Right ventricle myocardium inferior (tissue), 1 donor: ENCODE measurements at regions not wholly inside any gene's neighbourhood (a gene's known extent, or its start where the extent isn't known, plus 50 kb on each side); places are given as distances from the start of the nearest gene placed in this dataset.

Experiments
- ATAC-seq: fragments of 200-7000 bp; cut with Tn5 transposase; one replicate; pipeline ENCODE4 v1.9.1; 2020; ENCODE audit warnings: mild to moderate bottlenecking, moderate library complexity
- DNase-seq: peaks from one replicate; pipeline ENCODE4 v3.0.0; 2021; ENCODE audit errors: missing footprints
- intact Hi-C: fragments of 100-400 bp; cut with DNase I; formaldehyde crosslinking; loops from one replicate; pipeline ENCODE4 v1.11.0; 2022
- donor health status: DM: no; HTN: yes; CAD: no; lungs with severe emphysema.

DNA sequence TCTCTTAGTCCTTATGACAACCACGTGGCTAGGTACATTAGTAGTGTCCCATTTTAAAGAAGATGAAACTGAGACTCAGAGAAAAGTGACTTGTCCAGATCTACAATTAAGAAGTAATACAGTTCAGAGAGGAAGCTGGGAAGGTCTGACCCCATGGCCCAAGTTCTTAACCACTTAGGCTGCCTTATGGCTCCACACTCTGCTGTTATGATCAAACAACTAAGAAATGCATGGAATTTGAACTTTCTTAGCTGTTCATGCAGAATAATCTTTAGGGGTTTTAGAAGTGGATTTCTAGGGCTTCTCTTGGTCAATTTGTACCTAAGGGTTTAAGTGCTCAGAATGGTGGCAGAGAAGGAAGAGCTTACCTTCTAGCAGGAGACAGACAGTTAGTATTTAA lies 128.0 kb upstream of the MSX2 start:
- no peak for DNase-seq
- intact Hi-C loops: no loop called here
- no peak for ATAC-seq

DNA sequence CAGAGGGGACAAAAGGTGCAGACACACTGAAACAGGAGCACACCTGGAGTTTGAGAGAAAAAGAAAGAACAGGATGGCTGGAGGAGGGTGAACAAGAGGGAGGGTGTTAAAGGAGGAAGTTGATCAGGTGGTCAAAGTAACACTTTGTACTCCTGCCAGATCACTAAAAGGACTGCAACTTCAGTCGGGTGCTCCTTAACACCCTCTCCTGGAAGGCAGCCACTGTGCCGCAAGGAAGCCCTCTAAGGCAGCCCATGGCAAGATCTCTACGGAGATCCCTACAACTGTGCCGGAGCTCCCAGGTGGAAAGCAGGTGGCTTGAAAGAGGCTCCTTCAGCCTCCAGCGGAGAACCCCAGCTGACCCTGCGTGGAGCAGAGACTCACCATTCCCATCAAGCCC lies 124.4 kb upstream of the MSX2 start:
- intact Hi-C loops: no loop called here
- no peak for ATAC-seq
- no peak for DNase-seq

DNA sequence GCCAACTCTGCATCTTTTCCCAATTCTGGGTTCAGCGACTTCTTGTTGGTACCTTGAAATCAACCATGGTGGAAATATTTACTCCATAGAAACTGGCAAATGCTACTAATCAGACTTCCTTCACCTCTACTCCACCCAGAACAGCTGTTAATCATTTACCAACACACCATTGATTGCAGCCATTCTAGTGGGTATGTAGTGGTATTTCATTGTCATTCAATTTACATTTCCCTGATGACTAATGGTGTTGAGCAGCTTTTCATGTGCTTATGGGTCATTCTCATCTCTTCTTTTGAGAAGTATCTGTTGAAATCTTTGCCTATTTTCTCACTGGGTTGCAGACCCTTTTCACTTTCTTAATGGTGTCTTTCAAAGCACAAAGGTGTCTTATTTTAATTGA lies 122.4 kb upstream of the MSX2 start:
- intact Hi-C loops: no loop called here
- ATAC-seq: no peak

GRCh38 chr5:174606153-174606552 lies 118.2 kb upstream of the MSX2 start:
- no peak for ATAC-seq
- no peak for DNase-seq
- intact Hi-C loops: no loop called here

More for the DNA sequence above, 122.4 kb upstream of the MSX2 start:
- no peak for DNase-seq

DNA sequence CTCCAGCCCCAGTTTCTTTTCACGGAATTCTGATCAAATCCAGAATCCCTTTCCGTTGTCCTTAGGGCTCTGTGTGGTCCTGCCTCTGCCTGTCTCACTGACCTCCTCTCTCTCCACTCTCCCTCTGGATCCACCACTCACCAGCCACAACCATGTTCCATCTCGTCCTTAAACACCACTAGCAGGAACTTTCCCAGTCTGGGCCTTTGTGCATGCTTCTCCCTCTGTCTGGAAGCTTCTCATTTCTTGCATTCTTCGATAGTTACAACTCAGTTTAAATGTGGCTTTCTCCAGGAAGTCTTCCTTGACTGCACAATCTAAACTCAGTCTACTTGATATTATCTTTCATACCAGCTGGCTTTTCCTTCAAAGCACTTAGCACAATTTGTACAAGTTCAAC lies 117.7 kb upstream of the MSX2 start:
- no peak for ATAC-seq
- DNase-seq: no peak
- intact Hi-C loops: no loop called here

DNA sequence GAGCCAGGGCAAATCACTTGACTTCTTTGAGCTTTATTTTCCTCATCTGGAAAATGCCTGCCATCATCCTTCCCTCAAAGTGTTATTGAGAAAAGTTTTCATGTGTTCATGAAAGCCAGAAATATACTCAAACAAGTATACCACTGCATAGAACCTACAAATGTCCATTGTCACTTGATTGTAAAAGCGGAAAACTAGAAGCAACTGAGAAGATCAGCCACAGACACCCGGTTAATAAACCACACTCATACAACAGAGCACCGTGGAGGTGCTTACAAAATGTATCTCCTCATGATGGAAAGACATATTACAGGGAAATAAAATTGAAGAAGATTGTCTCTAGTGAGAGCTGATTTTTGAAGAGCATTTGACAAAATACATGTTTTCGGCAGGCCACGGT lies 117.2 kb upstream of the MSX2 start:
- DNase-seq (no peak), ATAC-seq (no peak)
- intact Hi-C loops: no loop called here

DNA sequence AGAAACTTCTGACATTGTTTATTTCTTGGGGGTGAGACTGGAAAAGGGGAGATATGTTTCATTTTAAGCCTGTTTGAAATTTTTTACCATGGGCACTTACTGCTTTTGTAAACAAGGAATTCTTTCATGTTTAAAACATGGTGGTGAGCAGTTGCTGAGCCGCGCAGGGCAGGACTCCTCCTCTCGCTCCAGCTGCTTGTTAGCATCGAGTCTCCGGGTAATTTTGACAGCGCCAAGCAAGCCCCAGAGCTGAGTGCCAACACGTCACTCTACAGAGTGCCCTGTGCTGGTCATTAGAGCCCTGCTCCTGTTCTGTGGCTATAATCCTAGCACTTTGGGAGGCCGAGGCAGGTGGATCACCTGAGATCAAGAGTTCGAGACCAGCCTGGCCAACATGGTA lies 116.5 kb upstream of the MSX2 start:
- no peak for DNase-seq
- ATAC-seq: no peak
- intact Hi-C loops: no loop called here

DNA sequence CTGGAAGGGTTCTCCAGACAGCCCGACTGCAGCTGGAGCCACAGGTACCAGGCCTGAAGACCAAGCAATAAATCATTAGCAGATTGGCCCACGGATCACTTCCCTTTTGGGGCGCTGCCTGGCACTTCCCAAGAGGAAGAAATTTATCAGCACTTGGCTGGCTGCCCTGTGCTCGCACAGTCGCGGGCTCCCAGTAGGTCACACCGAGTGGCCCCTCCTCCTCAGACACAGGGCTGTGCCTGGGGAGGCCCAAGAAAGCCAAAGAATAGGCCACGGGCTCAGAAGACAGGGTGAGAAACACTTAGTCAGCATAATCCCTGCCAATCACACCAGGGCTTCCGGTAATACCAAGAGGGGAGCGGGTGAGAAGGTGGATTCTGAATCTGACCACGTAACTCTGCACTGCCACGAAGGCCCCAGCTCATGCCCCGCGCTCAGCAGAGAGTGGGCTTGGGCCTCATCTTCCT lies 115.7 kb upstream of the MSX2 start:
- peak; percentile 62 for DNase-seq
- intact Hi-C loops: no loop called here
- peak; percentile 52 for ATAC-seq

GRCh38 chr5:174609116-174609515 lies 115.3 kb upstream of the MSX2 start:
- intact Hi-C loops: no loop called here
- DNase-seq (no peak), ATAC-seq (no peak)

GRCh38 chr5:174610968-174611367 lies 113.4 kb upstream of the MSX2 start:
- intact Hi-C loops: no loop called here
- no peak for DNase-seq
- ATAC-seq: no peak

GRCh38 chr5:174612686-174613085 lies 111.7 kb upstream of the MSX2 start:
- intact Hi-C loops: no loop called here
- DNase-seq (no peak), ATAC-seq (no peak)

- intact Hi-C loops: no loop called here
- DNase-seq (no peak), ATAC-seq (no peak)
Measured at GRCh38 chr5:174614500-174615135, 109.8 kb upstream of the MSX2 start.

DNA sequence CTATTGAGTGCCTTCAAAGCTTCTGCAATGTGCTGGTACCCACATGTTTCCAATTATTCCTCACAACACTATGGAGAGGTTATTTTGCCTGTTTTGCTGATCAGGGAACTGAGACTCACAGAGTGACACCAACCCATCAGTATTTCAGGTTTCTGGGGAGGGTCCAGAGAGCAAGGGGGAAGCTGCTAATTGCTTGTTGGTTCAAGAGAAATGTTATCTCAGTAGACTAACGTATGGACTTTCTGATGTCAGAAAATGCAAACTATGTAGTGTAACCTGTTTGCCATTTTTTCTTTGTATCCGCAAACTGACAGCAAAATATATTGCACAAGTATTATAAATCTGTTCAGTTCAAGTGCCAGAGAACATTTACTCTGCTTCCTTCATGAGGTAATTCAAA lies 108.3 kb upstream of the MSX2 start:
- ATAC-seq (no peak), DNase-seq (no peak)
- intact Hi-C loops: no loop called here

- ATAC-seq (no peak), DNase-seq (no peak)
- intact Hi-C loops: no loop called here
Measured at GRCh38 chr5:174617285-174617684, 107.1 kb upstream of the MSX2 start.

DNA sequence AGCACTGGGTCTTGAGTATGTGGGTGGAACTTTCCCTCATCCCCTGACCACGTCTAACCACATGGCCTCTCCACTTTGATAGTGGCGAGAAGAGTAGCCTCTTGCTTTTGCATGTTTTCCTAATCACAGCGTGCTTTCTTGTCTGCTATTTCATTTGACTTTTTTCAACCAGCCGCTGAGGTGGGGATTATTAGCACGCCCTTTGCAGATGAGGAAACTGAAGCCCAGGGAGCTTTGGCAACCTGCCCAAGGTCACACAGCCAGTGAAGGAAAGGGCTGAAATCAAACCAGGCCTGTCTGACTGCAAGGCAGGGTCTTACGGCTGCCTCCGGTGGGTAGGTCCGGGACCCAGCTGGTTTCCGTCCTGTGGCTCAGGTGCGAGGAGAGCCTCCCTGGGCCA lies 106.5 kb upstream of the MSX2 start:
- ATAC-seq (no peak), DNase-seq (no peak)
- intact Hi-C loops: no loop called here

DNA sequence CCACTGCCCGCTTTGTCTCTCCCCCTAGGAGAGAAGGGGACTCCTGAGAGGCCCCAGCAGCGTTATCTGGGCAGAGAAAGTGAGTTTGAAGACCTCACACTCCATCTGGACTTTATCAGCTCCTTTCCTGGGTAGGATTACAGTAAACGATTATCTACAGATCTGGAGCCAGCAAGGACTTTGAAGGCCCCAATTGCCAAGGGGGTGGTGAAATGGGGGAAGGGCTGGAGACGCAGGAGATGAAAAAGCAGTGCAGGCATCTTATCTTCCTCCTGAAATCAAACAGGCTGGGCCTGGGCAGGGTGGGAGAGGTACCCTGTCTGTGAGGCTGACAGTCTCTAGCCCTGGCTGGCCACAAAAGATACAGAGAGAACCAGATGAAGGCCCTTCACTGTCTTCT lies 105.8 kb upstream of the MSX2 start:
- ATAC-seq (no peak), DNase-seq (no peak)
- intact Hi-C loops: no loop called here

DNA sequence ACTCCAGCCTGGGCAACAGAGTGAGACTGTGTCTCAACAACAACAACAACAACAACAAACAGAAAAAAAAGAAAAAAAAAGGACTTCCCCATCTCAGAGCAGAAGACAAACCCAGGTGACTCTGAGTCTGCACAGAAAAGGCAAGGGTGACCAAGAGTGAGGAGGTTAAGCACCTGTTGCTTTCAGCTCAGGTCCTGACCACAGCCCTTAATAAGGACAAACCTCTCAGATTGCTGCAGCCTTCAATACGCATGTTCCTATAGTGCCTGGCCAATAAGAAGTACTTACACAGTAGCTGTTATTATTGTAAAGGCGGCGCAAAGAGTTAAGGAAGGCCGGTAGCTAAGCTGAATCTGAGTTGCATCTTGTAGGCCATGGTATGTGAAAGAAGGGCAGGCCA lies 102.3 kb upstream of the MSX2 start:
- intact Hi-C loops: no loop called here
- ATAC-seq: no peak
- no peak for DNase-seq

GRCh38 chr5:174623018-174623417 lies 101.4 kb upstream of the MSX2 start:
- no peak for DNase-seq
- intact Hi-C loops: no loop called here
- ATAC-seq: no peak

GRCh38 chr5:174623433-174624019 lies 100.9 kb upstream of the MSX2 start:
- ATAC-seq: no peak
- intact Hi-C loops: no loop called here
- no peak for DNase-seq

GRCh38 chr5:174624733-174625522 lies 99.5 kb upstream of the MSX2 start:
- DNase-seq (no peak), ATAC-seq (no peak)
- intact Hi-C loops: no loop called here
